Liver (tissue), 3 donors: ENCODE measurements at regions not wholly inside any gene's neighbourhood (a gene's known extent, or its start where the extent isn't known, plus 50 kb on each side); places are given as distances from the start of the nearest gene placed in this dataset.

Experiments used
- EGR1 ChIP-seq, 2 donors: IDR thresholded peaks; 2 replicates each; pipeline ENCODE4 v1.6.1; 2016 to 2018; ENCODE audit warnings: antibody characterized with exemption in 2 of 2, low read depth in 2 of 2
- FOXA1 ChIP-seq: IDR thresholded peaks from 2 replicates; pipeline ENCODE4 v1.6.1; 2016; ENCODE audit warnings: antibody characterized with exemption
- FOXA2 ChIP-seq: IDR thresholded peaks from 2 replicates; pipeline ENCODE4 v1.6.1; 2016; ENCODE audit warnings: antibody characterized with exemption
- GABPA ChIP-seq, 2 donors: IDR thresholded peaks in 1 of 2; conservative IDR thresholded peaks in 1 of 2; 2 replicates each; pipeline ENCODE4 v1.6.1; 2016; ENCODE audit warnings: antibody characterized with exemption in 2 of 2, mild to moderate bottlenecking in 1 of 2, moderate library complexity in 1 of 2
- JUND ChIP-seq, 2 donors: IDR thresholded peaks; 2 replicates each; pipeline ENCODE4 v1.6.1; 2016; ENCODE audit warnings: antibody characterized with exemption in 2 of 2
- NR2F2 ChIP-seq: IDR thresholded peaks from 2 replicates; pipeline ENCODE4 v1.6.1; 2016; ENCODE audit warnings: antibody characterized with exemption
- RAD21 ChIP-seq, 2 donors: IDR thresholded peaks; 2 replicates each; pipeline ENCODE4 v1.6.1; 2016; ENCODE audit warnings: antibody characterized with exemption in 2 of 2, mild to moderate bottlenecking in 2 of 2
- RXRA ChIP-seq, 2 donors: IDR thresholded peaks; 2 replicates each; pipeline ENCODE4 v1.6.1; 2017 to 2018; ENCODE audit warnings: antibody characterized with exemption in 2 of 2, mild to moderate bottlenecking in 1 of 2
- SP1 ChIP-seq: IDR thresholded peaks from 2 replicates; pipeline ENCODE4 v1.6.1; 2018; ENCODE audit warnings: antibody characterized with exemption, mild to moderate bottlenecking
- YY1 ChIP-seq: IDR thresholded peaks from 2 replicates; pipeline ENCODE4 v1.6.1; 2016; ENCODE audit warnings: antibody characterized with exemption, mild to moderate bottlenecking
- ZBTB33 ChIP-seq: IDR thresholded peaks from 2 replicates; pipeline ENCODE4 v1.6.1; 2016; ENCODE audit warnings: antibody characterized with exemption
- TF ChIP-seq, protein P1 (sequence below): fragments of 150-350 bp; IDR thresholded peaks from 2 replicates; pipeline ENCODE4 v1.5.1; 2017; ENCODE audit warnings: improper control_type of control experiment, low read depth, low read length; ENCODE audit not compliant: missing input control
- TF ChIP-seq, protein P2 (sequence below): IDR thresholded peaks from 2 replicates; pipeline ENCODE4 v1.6.1; 2016; ENCODE audit warnings: antibody characterized with exemption
- TF ChIP-seq, protein P3 (sequence below): IDR thresholded peaks from 2 replicates; pipeline ENCODE4 v1.6.1; 2016; ENCODE audit warnings: antibody characterized with exemption, mild to moderate bottlenecking
- donor health status: healthy.
- donor health status: healthy.

GRCh38 chr6:140095532-140095931 is 721.1 kb upstream of the CITED2 start:
- TF ChIP-seq, protein P1, sequence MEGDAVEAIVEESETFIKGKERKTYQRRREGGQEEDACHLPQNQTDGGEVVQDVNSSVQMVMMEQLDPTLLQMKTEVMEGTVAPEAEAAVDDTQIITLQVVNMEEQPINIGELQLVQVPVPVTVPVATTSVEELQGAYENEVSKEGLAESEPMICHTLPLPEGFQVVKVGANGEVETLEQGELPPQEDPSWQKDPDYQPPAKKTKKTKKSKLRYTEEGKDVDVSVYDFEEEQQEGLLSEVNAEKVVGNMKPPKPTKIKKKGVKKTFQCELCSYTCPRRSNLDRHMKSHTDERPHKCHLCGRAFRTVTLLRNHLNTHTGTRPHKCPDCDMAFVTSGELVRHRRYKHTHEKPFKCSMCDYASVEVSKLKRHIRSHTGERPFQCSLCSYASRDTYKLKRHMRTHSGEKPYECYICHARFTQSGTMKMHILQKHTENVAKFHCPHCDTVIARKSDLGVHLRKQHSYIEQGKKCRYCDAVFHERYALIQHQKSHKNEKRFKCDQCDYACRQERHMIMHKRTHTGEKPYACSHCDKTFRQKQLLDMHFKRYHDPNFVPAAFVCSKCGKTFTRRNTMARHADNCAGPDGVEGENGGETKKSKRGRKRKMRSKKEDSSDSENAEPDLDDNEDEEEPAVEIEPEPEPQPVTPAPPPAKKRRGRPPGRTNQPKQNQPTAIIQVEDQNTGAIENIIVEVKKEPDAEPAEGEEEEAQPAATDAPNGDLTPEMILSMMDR, result no peak
- TF ChIP-seq SP1 (no peak), ZBTB33 (no peak), JUND (IDR thresholded peaks at IDR 0.05) (no peak), RAD21 (IDR thresholded peaks at IDR 0.05) (no peak), GABPA (IDR thresholded peaks at IDR 0.05 in 1 of 2, conservative IDR thresholded peaks at IDR 0.05 in 1 of 2) (no peak), EGR1 (IDR thresholded peaks at IDR 0.05; ENCODE audit: low read depth in 2 of 2) (no peak), FOXA2 (no peak), NR2F2 (no peak), FOXA1 (no peak), RXRA (IDR thresholded peaks at IDR 0.05) (no peak), YY1 (no peak)
- TF ChIP-seq, protein P2, sequence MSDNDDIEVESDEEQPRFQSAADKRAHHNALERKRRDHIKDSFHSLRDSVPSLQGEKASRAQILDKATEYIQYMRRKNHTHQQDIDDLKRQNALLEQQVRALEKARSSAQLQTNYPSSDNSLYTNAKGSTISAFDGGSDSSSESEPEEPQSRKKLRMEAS, result no peak
- TF ChIP-seq, protein P3, sequence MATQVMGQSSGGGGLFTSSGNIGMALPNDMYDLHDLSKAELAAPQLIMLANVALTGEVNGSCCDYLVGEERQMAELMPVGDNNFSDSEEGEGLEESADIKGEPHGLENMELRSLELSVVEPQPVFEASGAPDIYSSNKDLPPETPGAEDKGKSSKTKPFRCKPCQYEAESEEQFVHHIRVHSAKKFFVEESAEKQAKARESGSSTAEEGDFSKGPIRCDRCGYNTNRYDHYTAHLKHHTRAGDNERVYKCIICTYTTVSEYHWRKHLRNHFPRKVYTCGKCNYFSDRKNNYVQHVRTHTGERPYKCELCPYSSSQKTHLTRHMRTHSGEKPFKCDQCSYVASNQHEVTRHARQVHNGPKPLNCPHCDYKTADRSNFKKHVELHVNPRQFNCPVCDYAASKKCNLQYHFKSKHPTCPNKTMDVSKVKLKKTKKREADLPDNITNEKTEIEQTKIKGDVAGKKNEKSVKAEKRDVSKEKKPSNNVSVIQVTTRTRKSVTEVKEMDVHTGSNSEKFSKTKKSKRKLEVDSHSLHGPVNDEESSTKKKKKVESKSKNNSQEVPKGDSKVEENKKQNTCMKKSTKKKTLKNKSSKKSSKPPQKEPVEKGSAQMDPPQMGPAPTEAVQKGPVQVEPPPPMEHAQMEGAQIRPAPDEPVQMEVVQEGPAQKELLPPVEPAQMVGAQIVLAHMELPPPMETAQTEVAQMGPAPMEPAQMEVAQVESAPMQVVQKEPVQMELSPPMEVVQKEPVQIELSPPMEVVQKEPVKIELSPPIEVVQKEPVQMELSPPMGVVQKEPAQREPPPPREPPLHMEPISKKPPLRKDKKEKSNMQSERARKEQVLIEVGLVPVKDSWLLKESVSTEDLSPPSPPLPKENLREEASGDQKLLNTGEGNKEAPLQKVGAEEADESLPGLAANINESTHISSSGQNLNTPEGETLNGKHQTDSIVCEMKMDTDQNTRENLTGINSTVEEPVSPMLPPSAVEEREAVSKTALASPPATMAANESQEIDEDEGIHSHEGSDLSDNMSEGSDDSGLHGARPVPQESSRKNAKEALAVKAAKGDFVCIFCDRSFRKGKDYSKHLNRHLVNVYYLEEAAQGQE, result no peak
